HG02852 (cell line): ENCODE measurements at regions not wholly inside any gene's neighbourhood (a gene's known extent, or its start where the extent isn't known, plus 50 kb on each side); places are given as distances from the start of the nearest gene placed in this dataset.

Experiments
- ATAC-seq: cut with Tn5 transposase; IDR thresholded peaks from one replicate; pipeline ENCODE4 v1.9.1; 2021; ENCODE audit warnings: mild to moderate bottlenecking, moderate library complexity; ENCODE audit not compliant: unreplicated experiment

DNA sequence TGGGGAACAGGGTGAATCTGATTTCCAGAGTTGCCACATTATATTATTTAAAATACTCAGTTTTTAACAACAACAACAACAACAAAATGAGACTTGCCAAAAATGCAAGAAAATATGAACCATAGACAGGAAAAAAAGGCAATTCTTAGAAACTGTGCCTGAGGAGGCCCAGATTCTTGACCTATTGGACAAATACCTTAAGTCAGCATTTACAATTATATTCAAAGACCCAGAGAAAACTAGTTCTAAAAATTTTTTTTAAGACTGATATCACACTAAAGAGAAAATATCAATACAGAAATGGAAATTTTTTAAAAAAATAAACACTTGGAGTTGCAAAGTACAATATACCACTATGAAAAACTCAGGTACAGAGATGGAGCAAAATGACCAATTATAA lies 152.8 kb upstream of the LYPLAL1 start:
- ATAC-seq, result no peak

DNA sequence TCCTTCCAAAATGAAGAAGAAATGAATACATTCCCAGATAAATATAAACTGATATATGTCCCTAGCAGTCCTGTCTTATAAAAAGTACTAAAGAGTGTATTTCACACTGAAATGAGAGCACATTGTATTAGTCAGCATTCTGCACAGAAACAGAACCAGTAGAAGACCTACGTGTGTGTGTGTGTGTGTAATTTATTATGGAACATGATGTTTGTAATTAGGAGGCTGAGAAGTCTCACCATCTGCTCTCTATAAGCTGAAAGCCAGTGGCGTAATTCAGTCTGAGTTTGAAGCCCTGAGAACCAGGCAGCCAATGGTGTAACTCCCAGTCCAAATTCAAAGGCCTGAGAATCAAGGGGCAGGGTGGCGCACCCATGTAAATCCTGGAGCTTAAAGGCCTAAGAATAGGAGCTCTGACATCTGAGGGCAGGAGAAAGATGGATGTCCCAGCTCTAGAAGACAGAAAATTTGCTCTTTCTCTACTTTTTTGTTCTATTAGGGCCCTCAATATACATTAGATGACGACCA lies 146.5 kb upstream of the LYPLAL1 start:
- no peak for ATAC-seq

DNA sequence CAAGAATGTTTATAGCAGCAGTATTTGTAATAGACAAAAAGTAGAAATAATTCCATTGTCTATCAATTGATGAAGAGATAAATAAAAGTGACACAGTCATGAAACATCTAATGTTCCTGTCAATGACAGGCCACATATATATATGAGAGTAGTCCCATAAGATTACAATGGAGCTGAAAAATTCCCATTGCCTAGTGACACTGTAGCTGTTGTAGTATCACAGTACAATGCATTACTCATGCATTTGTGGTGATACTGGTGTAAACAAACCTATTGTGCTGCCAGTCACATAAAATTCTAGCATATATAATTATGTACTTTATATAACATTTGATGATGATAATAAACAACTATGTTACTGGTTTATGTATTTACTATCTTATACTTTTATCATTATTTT lies 141.9 kb upstream of the LYPLAL1 start:
- ATAC-seq, result no peak

DNA sequence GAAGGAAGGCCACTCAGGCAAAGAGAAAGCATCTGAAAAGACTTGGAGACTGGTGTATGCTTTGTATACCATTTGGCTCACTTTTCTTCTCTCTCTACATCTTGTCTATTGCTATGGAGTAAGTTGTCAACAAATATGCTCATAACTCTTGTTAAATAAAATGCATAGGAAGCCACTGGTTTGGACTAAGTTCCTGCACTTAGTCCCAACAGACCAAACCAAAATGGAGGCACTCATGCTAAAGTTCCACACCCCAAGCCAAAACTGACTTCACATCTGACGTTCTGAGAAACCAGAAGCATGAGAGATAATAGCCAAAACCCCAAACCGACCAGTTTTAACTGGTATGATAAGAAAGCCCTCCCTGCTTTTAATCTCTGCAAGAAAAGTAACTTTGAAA lies 135.3 kb upstream of the LYPLAL1 start:
- ATAC-seq, result no peak

DNA sequence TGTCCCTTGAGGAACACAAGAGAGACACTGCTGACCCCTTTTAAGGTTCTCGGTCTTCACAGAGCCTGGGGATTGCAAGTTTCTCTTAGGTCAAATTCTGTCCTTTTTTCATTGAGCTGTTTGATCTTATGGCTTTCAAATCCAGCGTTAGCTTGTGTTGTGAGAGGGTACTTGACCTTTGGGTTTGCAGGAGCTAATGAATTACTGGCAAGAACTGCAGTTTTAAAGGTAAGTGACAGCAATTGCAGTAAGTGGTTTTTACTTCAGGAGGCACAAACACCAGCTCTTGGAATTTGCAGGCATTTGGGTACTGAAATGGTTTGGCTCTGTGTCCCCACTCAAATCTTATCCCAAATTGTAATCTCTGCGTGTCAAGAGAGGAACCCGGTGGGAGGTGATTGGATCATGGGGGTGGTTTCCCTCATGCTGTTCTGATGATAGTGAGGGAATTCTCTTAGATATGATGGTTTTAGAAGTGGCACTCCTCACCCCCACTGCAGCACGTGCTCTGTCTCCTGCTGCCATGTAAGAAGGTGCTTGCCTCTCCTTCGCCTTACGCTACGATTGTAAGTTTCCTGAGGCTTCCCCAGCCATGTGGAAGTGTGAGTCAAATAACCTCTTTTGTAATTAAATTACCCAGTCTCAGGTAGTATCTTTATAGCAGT lies 134.5 kb upstream of the LYPLAL1 start:
- no peak for ATAC-seq

DNA sequence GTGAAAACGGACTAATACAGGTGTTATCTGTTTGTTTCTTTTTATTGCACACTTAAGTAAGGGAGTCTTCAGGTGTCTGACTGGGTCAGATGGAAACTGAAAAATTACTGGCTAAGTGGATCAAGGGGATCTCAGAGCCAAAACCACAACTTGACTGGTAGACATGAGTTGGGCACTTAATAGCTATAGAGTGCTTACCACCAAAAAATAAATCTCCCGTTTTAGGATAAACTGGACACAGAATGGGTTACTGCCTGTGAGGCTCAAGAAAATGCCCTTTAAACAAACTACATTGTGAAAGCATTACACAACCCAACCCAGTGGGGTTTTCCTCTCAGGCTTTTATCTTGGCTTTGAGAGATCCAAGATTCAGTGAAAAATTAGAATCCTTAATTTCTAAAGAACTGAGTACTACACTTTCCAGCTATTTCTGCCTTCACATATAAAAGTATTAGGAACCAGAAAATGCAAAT lies 134.0 kb upstream of the LYPLAL1 start:
- ATAC-seq, result no peak

DNA sequence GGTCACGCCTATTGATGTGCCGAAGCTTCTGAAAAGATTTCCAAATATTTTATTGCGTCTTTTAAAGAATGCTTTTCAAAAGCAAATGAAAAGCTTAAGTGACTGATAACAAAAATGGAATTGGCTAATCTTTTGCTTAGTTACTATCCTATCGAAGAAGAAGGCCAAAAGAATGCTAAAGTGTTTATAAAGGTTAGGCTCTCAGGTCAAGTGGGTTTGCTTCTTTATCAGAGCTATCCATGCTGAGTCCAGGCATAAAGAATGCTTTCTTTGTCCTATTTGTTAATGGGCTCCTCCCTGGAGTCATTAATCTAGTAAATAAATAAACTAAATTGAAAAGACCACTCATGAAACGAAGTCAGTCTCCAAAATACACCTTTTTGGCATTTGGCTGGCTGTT lies 133.4 kb upstream of the LYPLAL1 start:
- no peak for ATAC-seq

DNA sequence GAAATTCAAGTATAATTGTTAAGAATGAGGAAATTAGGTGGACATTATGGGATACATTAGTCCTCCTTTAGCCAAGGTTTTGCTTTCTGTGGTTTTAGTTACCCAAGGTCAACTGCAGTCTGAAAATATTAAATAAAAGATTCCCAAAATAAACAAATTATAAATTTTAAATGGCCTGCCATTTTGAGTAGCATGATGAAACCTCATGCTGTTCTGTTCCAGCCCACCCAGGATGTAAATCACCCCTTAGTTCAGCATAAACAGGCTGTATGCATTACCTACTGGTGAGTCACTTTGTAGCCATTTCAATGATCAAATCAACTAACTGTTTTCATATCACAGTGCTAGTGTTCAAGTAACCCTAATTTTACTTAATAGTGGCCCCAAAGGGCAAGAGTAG lies 132.5 kb upstream of the LYPLAL1 start:
- no peak for ATAC-seq

DNA sequence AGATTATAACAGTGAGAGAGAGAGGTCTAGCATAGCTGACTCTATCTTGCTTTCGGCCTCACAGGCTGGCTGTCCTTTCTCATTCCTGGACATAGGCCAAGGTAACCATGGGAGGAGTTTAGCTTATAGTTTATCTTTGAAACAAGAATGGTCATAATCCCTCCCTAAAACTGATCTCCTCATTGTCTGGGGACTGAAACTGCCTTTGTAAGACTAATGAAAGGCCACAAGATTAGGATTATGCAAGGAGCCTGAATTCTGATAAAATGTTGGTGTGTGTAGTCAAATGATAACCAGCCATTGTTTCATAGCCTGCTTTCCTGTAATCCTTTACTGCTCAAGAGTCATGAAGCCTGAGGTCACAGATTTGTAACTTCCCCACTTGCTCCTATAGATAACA lies 131.9 kb upstream of the LYPLAL1 start:
- ATAC-seq, result no peak

DNA sequence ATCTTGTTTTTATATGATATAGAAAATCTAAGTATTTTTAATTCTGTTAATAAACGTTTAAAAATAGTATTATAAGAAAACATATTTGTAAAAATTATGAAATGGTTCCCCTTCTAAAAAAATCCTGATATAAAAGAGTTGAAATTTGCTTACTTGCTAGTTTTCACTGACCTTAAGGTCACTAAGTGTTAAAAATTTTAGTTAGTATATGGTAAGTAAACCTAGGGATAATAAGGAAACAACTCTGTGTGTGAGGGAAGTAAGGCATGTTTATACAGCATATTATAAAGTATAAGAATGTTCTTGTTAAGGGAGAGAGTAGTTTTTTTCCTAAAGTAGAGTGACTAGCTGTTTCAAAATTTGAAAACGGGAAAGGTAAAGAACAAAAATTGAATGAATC lies 130.9 kb upstream of the LYPLAL1 start:
- no peak for ATAC-seq

DNA sequence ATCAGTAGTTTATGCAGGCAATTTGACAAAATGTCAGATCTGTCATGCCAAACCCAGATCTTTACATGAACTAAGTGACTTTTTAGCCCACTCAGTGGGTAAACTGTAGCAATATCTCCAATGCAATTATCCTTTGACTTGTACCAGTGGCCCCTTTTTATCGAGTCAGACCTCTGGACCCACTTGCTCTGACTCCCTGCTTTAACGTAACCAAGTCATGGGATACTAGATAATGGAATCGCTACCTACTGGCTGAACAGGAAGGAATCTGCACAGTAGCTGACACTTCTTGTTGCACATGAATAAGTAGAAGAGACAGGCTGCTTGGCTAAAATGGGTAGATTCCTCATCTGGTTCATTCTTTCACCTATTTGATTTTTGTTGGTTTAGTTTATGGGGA lies 128.4 kb upstream of the LYPLAL1 start:
- ATAC-seq, result no peak

DNA sequence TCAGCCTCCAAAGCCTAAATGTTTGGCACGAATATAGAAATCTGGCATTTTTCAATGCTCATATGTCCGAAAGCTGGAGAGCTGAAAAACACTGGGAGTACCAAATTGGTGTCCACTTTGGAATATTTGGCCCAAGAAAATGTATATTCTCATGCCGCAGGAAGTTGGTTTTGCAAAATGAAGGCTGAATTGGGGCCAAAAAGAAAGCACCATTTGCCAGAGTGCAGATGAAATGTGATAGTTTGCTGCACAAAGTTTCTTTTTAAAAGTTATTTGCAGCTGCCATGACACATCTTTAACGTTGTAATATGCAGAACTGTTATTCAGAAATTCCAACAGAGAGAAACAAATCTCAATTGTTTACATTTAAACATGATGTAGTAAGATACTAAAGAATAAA lies 124.2 kb upstream of the LYPLAL1 start:
- ATAC-seq, result no peak

DNA sequence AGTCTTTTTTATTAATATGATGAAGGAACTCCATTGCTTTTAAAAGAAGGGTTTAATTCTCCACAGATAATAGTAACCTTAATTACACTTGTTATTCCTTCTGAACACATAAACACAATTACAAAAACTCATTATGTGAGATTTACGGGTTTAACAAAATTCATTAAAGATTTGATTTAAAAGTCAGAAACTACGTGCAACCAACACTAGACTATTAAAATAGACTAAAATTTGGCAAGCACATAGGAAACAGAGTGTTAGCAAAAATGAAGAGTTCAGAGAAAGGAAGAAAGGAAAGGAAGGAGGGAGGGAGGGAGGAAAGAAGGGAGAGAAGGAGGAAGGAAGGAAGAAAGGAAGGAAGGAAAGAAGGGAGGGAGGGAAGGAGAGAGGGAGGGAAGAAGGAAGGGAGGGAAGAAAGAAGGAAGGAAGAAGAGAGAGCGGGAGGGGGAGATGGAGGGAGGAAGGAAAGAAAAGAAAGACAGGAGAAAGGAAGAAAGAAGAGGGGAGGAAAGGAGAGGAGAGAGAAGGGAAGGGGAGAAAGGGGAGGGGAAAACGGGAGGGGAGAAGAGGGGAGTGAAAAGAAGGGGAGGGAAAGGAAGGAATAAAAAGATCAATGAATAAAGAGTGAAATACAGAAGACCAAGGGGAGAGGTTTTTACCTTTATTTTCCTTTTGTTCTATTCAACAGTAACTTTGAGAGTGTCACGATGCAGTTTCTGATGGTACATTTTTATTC lies 123.4 kb upstream of the LYPLAL1 start:
- ATAC-seq, result no peak

DNA sequence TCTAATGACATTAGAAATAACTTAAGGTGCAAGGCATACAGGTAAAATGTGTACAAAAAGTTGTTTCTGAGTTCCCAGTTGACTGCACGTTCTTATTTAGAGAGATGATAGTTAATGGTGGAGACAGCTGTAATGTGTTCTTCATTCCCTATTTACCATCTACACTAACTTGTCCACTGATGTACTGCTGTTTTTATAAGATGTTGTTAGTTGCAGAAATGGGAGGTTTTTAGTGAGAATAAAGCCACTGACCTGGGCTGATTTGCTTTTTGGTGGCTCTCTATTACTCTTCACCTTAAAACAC lies 122.9 kb upstream of the LYPLAL1 start:
- no peak for ATAC-seq

DNA sequence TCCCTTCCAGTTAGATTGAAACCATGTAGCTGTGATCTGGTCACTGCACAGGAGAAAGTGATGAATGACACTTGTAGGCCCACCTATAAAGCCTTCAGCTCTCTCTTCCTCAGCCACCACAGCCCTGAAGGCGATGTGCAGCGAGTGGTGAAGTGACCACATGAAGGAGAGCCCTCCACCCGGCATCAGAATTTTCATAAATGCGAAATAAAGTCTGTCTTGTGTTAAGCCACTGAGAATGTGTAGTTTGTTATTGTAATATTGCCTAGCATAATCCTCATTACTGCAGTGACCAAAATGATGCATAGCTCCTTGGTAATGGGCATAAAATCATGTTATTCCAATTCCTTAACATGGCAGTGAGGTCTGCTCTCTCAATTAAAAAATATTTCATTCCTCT lies 122.1 kb upstream of the LYPLAL1 start:
- no peak for ATAC-seq

DNA sequence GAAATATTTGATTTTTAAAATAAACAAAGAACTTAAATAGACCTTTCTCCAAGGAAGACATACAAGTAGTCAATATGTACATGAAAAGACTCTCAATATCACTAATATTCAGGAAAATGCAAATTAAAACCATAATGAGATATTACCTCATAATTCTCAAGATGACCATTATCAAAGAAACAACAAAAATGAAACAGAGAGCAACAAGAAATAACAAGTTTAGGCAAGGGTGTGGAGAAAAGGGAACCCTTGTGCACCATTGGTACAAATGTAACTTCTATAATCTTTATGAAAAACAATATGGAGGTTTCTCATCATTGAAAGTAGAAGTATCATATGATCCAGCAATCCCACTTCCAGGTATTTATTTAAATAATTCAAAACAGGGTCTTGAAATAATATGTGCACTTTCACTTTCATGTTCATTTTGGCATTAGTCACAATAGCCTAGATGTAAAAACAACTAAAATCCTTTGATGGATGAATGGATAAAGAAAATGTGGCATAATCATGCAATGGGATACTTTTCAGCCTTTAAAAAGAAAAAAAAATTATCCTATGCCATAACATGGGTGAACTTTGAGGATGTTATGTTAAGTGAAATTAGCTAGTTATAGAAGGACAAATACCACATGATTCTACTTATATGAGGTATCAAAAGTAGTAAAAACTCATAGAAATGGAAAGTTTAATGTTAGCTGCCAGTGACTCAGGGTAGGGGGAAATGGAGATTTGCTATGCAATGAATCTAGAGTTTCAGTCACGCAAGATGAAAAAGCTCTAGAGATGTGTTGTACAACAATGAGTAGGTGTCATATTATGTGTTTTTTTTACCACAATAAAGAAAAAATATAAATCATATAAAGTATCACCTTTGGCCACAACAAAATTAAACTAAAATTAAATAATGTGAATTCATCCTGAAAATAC lies 114.5 kb upstream of the LYPLAL1 start:
- no peak for ATAC-seq

DNA sequence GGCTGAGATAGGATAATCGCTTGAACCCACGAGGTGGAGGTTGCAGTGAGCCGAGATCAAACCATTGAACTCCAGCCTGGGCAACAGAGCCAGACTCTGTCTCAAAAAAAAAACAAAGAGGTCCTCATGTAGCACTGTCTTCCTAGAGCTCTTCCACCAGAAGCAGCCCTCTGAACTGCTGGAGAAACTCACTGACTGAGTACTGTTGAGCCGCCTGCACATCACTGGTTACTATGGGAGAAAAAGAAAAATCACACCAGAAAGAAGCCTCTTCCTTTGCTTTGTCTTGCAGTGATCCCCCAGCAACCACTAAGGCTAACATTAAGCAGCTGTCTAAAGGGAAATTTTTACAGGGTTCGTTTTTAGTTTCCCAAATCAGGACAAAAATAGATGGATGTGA lies 112.9 kb upstream of the LYPLAL1 start:
- ATAC-seq, result no peak

DNA sequence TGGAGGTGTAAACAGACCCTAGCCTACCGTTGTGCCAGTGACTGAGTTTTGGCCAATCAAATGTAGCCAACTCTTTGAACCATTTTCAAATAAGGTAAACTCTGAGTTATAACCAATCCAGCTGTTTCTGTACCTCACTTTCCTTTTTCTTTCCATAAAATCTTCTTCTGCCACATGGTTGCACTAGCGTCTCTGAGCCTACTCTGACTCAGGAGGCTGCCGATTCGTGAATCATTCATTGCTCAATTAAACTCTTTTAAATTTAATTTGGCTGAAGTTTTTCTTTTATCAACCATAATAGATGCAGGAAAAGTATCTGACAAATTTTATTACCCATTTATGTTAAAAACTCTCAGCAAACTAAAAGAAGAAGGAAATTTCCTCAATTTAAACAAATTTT lies 111.5 kb upstream of the LYPLAL1 start:
- no peak for ATAC-seq

DNA sequence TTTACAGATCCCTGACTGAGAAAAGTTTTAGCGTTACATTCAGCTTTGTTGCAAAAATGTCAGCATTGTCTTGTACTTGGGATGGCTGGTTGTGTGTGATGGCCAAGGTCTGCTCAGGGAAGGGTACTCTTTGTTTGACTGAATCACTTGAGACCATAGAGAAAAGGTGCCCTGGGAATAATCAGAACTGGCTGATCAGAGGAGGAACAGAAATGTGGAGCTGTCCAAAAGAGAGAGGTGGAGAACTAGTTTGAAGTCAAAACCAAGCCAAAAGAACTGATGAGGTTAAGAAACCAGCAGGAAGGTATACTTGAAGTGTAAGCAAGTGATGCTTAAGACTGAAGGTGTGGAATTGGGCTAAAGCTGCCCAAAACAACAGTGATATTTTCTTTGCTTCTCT lies 107.6 kb upstream of the LYPLAL1 start:
- ATAC-seq, result no peak

DNA sequence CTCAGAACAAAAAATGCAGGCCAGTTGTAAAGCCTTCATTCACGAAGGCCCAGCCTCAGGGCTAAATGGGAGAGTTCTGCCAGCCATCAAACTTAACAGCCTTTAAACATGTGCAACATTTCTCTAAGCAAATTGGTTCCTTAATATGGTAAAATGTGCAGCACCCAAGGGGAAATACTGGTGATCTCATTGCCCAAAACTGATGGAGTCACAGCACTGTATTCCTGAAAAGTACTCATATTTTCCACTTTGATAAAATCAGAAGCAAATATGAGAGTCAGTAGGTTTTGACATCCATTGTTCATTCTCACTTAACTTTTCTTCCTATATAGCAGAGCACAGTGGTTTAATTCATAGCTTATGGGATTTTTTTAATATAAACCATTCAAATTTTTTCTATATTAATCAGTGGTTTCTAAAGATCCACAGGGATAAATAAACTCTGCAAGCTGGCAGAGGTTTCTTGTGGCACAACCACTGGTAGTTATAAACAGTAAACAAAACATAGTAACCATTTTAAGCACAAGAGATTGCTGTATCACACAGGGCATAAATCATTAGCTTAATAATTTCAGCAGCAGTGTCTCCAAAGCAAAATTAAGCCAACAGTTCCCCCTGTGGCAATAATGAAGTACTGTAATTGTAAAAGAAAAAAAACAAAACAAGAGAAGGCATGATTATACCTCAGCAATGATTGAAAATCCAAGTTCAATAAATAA lies 106.9 kb upstream of the LYPLAL1 start:
- no peak for ATAC-seq

DNA sequence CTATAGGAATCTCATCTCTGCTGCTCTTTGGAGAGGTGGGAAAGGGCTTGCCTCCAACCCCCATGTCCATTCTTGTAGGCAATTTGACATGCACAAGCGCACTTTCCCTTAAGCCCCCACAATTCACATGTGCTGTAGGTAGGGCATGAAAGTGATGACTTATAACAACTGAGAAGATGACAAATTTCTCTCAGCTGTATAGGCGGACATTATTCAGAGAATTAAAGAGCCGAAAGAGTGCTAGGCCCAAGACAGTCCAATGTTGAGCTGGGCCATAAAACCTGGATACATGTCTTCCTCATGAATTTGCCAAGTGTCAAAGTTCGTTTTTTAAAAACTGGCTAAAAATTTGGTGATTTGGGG lies 106.3 kb upstream of the LYPLAL1 start:
- no peak for ATAC-seq
